Mesenteric fat pad (tissue), 1 donor: ENCODE measurements at regions not wholly inside any gene's neighbourhood (a gene's known extent, or its start where the extent isn't known, plus 50 kb on each side); places are given as distances from the start of the nearest gene placed in this dataset.

Experiments
- DNase-seq: peaks from one replicate; pipeline ENCODE4 v3.0.0-alpha.2; 2020; ENCODE audit warnings: low spot score
- donor health status: DM: yes; HTN: yes; CAD: no.

DNA sequence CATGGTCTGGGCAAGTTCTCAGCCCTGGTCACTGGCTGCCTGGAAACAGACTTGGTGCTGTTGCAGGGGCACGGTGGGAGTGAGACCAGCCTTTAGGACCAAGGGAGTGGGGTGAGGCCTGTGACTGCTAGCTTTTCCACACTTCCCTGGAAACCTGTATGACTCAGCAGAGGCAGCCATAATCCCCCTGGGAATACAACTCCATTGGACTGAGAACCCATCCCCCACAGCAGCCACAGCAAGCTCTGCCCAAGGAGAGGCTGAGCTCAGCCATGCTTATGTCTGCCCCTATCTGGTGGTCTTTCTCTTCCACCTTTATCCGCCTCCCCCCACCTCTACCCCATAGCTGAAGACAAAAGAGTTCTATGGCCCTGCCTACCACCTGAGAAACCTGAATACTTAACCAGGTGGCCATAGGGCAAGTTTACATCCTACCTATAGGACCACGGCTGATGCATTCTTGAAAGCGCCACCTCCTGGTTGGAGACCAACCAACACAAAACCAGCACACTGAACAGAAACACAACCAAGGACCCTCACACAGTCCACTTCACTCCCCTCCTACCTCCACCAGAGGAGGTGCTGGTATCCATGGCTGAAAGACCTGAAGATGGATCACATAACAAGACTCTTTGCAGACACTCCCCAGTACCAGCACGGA is 816.2 kb upstream of the SOX9 start:
- DNase-seq = no peak

DNA sequence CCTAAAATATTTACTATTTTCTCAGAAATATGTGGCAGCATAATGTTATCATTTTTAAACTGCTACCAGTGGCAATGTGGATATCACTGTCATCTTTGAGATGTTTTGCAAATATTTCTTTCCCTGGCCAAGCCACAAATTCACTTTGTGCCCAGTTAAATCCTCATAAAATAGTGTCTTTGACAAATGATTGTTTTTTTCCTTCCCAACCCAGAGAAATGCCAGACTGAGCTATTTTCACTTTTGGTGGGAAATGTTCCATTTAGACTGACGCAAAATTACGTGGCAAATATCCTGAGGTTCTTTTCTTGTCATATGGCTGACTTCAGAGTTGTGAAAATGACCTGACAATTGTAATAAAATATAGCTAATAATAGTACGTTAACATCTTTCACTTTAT is 807.0 kb upstream of the SOX9 start:
- DNase-seq = no peak

- no peak for DNase-seq
Observed at GRCh38 chr17:71315568-71315967, 805.3 kb upstream of the SOX9 start.

DNA sequence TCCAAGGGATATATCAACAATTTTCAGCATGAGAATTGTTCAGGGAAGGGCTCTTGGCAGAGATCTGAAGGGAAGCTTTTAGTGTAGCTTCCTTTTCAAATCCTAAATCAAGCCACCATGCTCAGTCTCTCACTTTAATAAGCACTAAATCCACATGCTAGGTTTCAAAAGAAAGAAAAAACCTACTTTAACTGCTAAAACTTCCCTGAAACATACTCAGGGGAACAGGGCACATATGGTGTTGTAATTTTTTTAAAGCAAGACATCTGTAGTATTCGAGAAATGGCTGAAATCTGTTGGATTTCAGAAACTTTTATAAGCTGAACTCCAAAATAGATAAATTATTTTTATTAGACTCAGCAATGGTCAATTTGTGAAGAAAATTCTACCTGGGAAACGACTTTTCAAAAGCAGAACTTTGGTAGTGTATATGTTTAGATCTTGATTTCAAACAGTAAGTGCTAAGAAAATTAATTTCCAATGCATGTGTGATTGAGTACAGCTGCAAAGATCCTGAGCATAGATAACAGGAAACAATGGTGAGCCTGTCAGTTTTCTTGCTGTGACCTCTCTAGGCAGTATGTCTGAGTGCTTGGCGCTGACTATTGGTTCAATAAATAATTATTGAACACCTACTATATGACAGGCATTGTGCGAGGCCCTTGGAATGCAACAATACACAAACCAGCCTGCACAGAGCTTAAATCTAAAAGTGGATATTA is 804.5 kb upstream of the SOX9 start:
- DNase-seq = no peak

- no peak for DNase-seq
Observed at GRCh38 chr17:71320009-71320796, 800.6 kb upstream of the SOX9 start.

- DNase-seq = no peak
Observed at GRCh38 chr17:71325117-71325516, 795.7 kb upstream of the SOX9 start.

- no peak for DNase-seq
Observed at GRCh38 chr17:71325886-71326285, 794.9 kb upstream of the SOX9 start.

GRCh38 chr17:71327376-71328059 is 793.3 kb upstream of the SOX9 start:
- DNase-seq = no peak

- no peak for DNase-seq
Observed at GRCh38 chr17:71329310-71330098, 791.3 kb upstream of the SOX9 start.

DNA sequence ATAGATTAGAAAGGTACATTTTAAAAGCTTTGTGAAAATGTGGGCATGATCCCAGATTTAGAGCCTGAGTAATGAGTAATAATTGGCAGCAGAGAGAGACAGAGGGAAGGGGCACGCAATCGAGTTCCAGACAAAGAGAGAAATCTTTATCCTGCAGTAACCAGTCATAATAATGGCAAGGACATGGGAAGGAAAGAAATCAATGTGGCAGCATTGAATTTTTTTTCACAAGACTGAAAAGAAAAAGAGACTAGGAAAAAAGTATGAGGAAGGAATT is 790.8 kb upstream of the SOX9 start:
- DNase-seq = no peak

- no peak for DNase-seq
Observed at GRCh38 chr17:71331754-71332325, 789.0 kb upstream of the SOX9 start.

- no peak for DNase-seq
Observed at GRCh38 chr17:71334048-71334751, 786.6 kb upstream of the SOX9 start.

DNA sequence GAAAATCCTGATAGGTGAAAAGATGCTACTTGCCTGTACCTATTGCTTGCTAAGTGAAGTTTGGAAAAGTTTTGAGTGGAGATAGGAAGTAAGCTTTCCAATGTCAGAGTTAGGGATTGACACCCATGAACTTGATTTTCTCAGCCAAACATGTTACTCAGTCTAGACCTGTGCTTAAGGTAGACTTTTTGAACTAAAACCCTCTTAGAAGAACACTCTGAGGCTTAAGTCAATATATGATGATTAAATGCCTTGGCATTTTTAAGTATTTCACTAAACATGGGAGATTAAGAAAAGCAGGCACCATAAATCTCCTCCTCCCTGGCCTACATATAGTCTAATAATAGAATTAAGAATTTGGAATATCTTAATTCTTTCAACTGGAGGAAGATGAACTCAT is 785.6 kb upstream of the SOX9 start:
- DNase-seq = no peak

DNA sequence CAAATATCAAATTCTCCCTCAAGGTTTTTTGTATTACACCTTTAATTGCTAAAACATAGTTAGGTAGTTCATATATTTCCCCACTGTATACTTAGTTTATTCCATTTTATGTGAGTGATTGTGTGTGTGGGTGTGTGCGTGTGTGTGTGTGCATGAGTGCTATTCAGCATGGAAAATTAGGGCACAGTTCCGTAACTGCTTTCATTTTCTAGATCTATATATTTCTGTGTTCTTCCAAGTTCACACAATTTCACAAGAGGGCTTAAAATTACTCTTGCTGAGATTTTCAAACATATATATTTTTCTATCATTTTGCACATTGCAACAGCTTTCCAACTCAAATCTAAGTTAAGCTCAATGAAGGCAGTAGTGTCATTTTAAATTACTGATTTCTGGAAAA is 782.9 kb upstream of the SOX9 start:
- DNase-seq = no peak

- DNase-seq = no peak
Observed at GRCh38 chr17:71338396-71338795, 782.4 kb upstream of the SOX9 start.

- DNase-seq = no peak
Observed at GRCh38 chr17:71339206-71339605, 781.6 kb upstream of the SOX9 start.

DNA sequence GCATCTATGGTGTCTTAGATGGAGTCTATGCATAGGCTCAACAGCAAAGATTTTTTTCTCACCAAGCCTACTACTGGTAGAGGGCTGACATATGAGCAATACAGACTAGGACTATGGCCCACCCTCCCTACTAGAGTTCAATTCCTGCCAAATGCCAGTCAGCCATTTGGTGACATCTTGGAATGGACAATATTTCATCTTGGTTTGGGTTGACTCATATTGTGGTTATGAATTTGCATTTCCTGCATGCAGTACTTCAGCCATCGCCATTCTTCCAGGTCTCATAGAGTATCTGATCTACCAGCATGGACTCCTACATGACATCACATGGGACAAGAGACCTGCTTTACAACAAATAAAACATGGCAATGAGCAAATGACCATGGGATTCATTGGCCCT is 778.1 kb upstream of the SOX9 start:
- no peak for DNase-seq

- no peak for DNase-seq
Observed at GRCh38 chr17:71349908-71350600, 770.8 kb upstream of the SOX9 start.

GRCh38 chr17:71360301-71360700 is 760.5 kb upstream of the SOX9 start:
- DNase-seq = no peak
